SU-DHL-6 (cell line): ENCODE measurements at regions not wholly inside any gene's neighbourhood (a gene's known extent, or its start where the extent isn't known, plus 50 kb on each side); places are given as distances from the start of the nearest gene placed in this dataset.

Source experiments
- CTCF ChIP-seq: fragments of 200-600 bp; sonication (generic); IDR thresholded peaks from one replicate; pipeline ENCODE4 v1.5.1; 2017; ENCODE audit warnings: antibody characterized with exemption, mild to moderate bottlenecking, low read length, moderate library complexity; ENCODE audit not compliant: insufficient read depth, poor library complexity, severe bottlenecking
- EZH2phosphoT487 ChIP-seq: fragments of 200-600 bp; sonication (generic), shearing (Covaris generic); conservative IDR thresholded peaks from 2 replicates; pipeline ENCODE4 v1.6.1; 2018; ENCODE audit warnings: mild to moderate bottlenecking, antibody characterized with exemption, low read length, moderate library complexity, mixed read lengths

GRCh38 chr1:173347282-173347818, 129.8 kb upstream of the PRDX6 start:
- TF ChIP-seq CTCF (no peak), EZH2phosphoT487 (no peak)
